Upper lobe of right lung (tissue), 1 donor: ENCODE measurements at regions not wholly inside any gene's neighbourhood (a gene's known extent, or its start where the extent isn't known, plus 50 kb on each side); places are given as distances from the start of the nearest gene placed in this dataset.

ENCODE experiments used
- ATAC-seq: fragments of 200-7000 bp; cut with Tn5 transposase; one replicate; pipeline ENCODE4 v1.9.1; 2020; ENCODE audit warnings: mild to moderate bottlenecking, moderate library complexity
- DNase-seq: peaks from one replicate; pipeline ENCODE4 v3.0.0-alpha.2; 2020
- H3K27ac ChIP-seq: fragments of 200-600 bp; one replicate; pipeline ENCODE4 v1.8.0; 2022
- H3K27me3 ChIP-seq: fragments of 200-600 bp; one replicate; pipeline ENCODE4 v1.8.0; 2022; ENCODE audit warnings: mild to moderate bottlenecking
- H3K36me3 ChIP-seq: fragments of 200-600 bp; one replicate; pipeline ENCODE4 v1.8.0; 2022
- H3K4me1 ChIP-seq: fragments of 200-600 bp; one replicate; pipeline ENCODE4 v1.8.0; 2022
- H3K4me3 ChIP-seq: fragments of 200-600 bp; one replicate; pipeline ENCODE4 v1.8.0; 2022; ENCODE audit warnings: mild to moderate bottlenecking
- H3K9me3 ChIP-seq: fragments of 200-600 bp; one replicate; pipeline ENCODE4 v1.8.0; 2022
- CTCF ChIP-seq: fragments of 200-600 bp; IDR thresholded peaks from one replicate; pipeline ENCODE4 v1.8.0; 2022; ENCODE audit warnings: antibody characterized with exemption
- intact Hi-C: fragments of 100-400 bp; cut with DNase I; formaldehyde crosslinking; loops from one replicate; pipeline ENCODE4 v1.11.0; 2022
- donor health status: DM: no; HTN: yes; CAD: no; lungs with severe emphysema.

- Histone ChIP-seq H3K4me3 (no peak overlapping the region), H3K9me3 (no peaks in the 10 kb centered on the region), H3K4me1 (no peaks in the 10 kb centered on the region), H3K36me3 (no peaks in the 10 kb centered on the region), H3K27me3 (no peaks in the 10 kb centered on the region), H3K27ac (no peak overlapping the region)
- intact Hi-C loops, result no loop called here
- ATAC-seq, result no peak
- no peak for DNase-seq
- TF ChIP-seq CTCF, result no peak
Measured at GRCh38 chrX:34576864-34577263, 80.2 kb downstream of the TMEM47 start.

DNA sequence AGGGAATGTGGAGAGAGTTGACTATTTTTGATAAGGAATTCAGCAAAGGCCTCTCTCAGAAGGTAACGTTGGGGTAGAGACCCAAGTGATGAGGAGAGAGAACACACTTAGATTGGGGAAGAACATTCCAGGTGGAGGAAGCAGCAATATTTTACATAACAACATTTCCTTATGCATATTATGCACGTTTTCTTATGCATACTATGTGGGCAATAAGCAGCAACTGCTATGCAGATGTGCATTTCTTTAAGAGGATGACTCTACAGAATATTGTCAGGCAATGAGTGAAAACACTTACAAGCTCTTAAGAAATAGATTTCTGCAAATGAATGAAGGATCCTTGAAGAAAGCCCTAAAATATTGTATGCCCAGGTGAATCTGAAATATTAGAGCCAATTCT lies 91.1 kb downstream of the TMEM47 start:
- no peak overlapping the region for H3K4me3 ChIP-seq
- H3K9me3 ChIP-seq, result no peaks in the 10 kb centered on the region
- H3K27ac ChIP-seq, result no peak overlapping the region
- no peak for ATAC-seq
- TF ChIP-seq CTCF, result no peak
- no peaks in the 10 kb centered on the region for H3K36me3 ChIP-seq
- H3K27me3 ChIP-seq, result no peaks in the 10 kb centered on the region
- no peaks in the 10 kb centered on the region for H3K4me1 ChIP-seq
- no peak for DNase-seq
- intact Hi-C loops, result no loop called here

DNA sequence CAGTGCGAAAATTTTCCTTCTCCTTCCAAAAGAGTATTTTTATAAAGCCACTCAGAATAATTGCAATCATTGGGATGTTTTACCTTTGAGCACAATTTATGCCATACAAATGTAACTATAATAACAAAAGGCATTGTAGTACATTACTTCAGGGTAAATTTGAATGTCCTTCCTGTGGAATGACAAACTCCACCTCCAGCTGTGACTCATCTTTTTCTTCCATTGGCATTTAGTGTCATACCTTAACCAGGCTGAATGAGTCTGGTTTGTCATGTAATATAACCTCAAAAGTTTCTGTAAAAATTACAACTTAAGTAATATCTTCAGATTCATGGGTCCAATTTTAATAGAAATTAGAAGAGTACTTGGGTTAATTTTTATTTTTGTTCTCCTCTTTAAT lies 93.3 kb downstream of the TMEM47 start:
- no peak for TF ChIP-seq CTCF
- intact Hi-C loops, result no loop called here

GRCh38 chrX:34563061-34563460 lies 94.0 kb downstream of the TMEM47 start:
- H3K4me3 ChIP-seq, result no peak overlapping the region
- intact Hi-C loops, result no loop called here
- H3K27ac ChIP-seq, result no peak overlapping the region
- H3K9me3 ChIP-seq, result no peaks in the 10 kb centered on the region
- H3K27me3 ChIP-seq, result no peaks in the 10 kb centered on the region
- no peak for ATAC-seq
- no peak for TF ChIP-seq CTCF
- no peak for DNase-seq
- H3K36me3 ChIP-seq, result no peaks in the 10 kb centered on the region
- no peaks in the 10 kb centered on the region for H3K4me1 ChIP-seq

More for the DNA sequence above, 93.3 kb downstream of the TMEM47 start:
- Histone ChIP-seq H3K36me3 (no peaks in the 10 kb centered on the region), H3K27ac (no peak overlapping the region), H3K27me3 (no peaks in the 10 kb centered on the region), H3K9me3 (no peaks in the 10 kb centered on the region), H3K4me1 (no peaks in the 10 kb centered on the region), H3K4me3 (no peak overlapping the region)
- no peak for ATAC-seq
- DNase-seq, result no peak

- no peak for DNase-seq
- Histone ChIP-seq H3K36me3 (no peaks in the 10 kb centered on the region), H3K9me3 (no peaks in the 10 kb centered on the region), H3K27me3 (no peaks in the 10 kb centered on the region), H3K4me3 (no peak overlapping the region), H3K27ac (no peak overlapping the region), H3K4me1 (no peaks in the 10 kb centered on the region)
- intact Hi-C loops, result no loop called here
- ATAC-seq, result no peak
- no peak for TF ChIP-seq CTCF
Measured at GRCh38 chrX:34562006-34562405, 95.1 kb downstream of the TMEM47 start.

DNA sequence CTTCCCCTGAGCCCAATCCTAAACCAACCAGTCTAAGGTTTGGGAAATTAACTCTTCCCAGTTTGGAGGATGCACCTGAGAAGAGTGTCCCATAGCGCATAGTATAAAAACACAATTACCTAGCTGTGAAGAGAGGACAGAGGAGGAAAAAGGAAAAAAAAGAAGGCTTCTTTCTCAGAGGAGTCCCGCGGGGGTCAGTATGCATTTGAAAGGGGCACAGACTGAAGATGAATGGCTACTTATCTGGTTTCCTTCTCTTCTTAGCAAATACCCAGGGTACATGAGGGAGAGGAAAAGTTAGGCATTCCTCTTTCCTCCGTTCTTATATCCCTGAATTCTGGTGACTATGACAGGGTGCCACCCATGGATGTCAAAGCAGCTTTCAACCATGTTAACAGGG lies 96.9 kb downstream of the TMEM47 start:
- no peak for TF ChIP-seq CTCF
- Histone ChIP-seq H3K36me3 (no peaks in the 10 kb centered on the region), H3K27ac (no peak overlapping the region), H3K9me3 (no peaks in the 10 kb centered on the region), H3K27me3 (no peaks in the 10 kb centered on the region), H3K4me1 (no peaks in the 10 kb centered on the region), H3K4me3 (no peak overlapping the region)
- DNase-seq, result no peak
- intact Hi-C loops, result no loop called here
- no peak for ATAC-seq
